SK-N-SH treated with all-trans-retinoic acid at 6 μM for 48 hours (cell line): ENCODE measurements at regions not wholly inside any gene's neighbourhood (a gene's known extent, or its start where the extent isn't known, plus 50 kb on each side); places are given as distances from the start of the nearest gene placed in this dataset.

Source experiments
- ATAC-seq: fragments of 200-7000 bp; cut with Tn5 transposase; 3 replicates; pipeline ENCODE4 v1.9.1; 2020; ENCODE audit warnings: mild to moderate bottlenecking, moderate library complexity
- ARNTL ChIP-seq: fragments of 450-650 bp; formaldehyde crosslinking; IDR thresholded peaks from 2 replicates; pipeline ENCODE4 v1.5.0; 2020; ENCODE audit warnings: low read depth, mild to moderate bottlenecking, moderate library complexity, borderline replicate concordance
- BACH2 ChIP-seq: fragments of 250-450 bp; sonication (Bioruptor Pico); IDR thresholded peaks from 2 replicates; pipeline ENCODE4 v1.9.0; 2021; ENCODE audit warnings: mild to moderate bottlenecking, borderline replicate concordance
- CREB5 ChIP-seq: fragments of 250-450 bp; sonication (Bioruptor Pico); IDR thresholded peaks from 2 replicates; pipeline ENCODE4 v1.5.1; 2020; ENCODE audit warnings: low read depth, mild to moderate bottlenecking, moderate library complexity
- CSDC2 ChIP-seq: fragments of 250-450 bp; sonication (Bioruptor Pico); IDR thresholded peaks from 2 replicates; pipeline ENCODE4 v1.5.0; 2020; ENCODE audit warnings: mild to moderate bottlenecking, moderate library complexity
- ESRRG ChIP-seq: fragments of 250-450 bp; sonication (Bioruptor Pico); IDR thresholded peaks from 2 replicates; pipeline ENCODE4 v1.6.1; 2021; ENCODE audit warnings: mild to moderate bottlenecking
- GLIS3 ChIP-seq: fragments of 250-450 bp; sonication (Bioruptor Pico); IDR thresholded peaks from 2 replicates; pipeline ENCODE4 v1.5.0; 2020; ENCODE audit warnings: mild to moderate bottlenecking, moderate library complexity
- ISL1 ChIP-seq: fragments of 250-450 bp; sonication (Bioruptor Pico); IDR thresholded peaks from 2 replicates; pipeline ENCODE4 v2.1.2; 2022; ENCODE audit warnings: mild to moderate bottlenecking, moderate library complexity
- OSR1 ChIP-seq: fragments of 250-450 bp; sonication (Bioruptor Pico); IDR thresholded peaks from 2 replicates; pipeline ENCODE4 v1.8.0; 2022; ENCODE audit warnings: moderate library complexity, mild to moderate bottlenecking, inconsistent platforms
- PATZ1 ChIP-seq: fragments of 250-450 bp; sonication (Bioruptor Pico); IDR thresholded peaks from 2 replicates; pipeline ENCODE4 v1.8.0; 2020; ENCODE audit warnings: mild to moderate bottlenecking, moderate library complexity, borderline replicate concordance
- POU6F1 ChIP-seq: fragments of 250-450 bp; sonication (Bioruptor Pico); IDR thresholded peaks from 2 replicates; pipeline ENCODE4 v1.8.0; 2021; ENCODE audit warnings: low read depth, mild to moderate bottlenecking, moderate library complexity, borderline replicate concordance
- RARB ChIP-seq: fragments of 250-450 bp; sonication (Bioruptor Pico); IDR thresholded peaks from 2 replicates; pipeline ENCODE4 v1.8.0; 2021; ENCODE audit warnings: mild to moderate bottlenecking, moderate library complexity
- SNAI2 ChIP-seq: fragments of 250-450 bp; sonication (Bioruptor Pico); IDR thresholded peaks from 2 replicates; pipeline ENCODE4 v1.5.0; 2020; ENCODE audit warnings: mild to moderate bottlenecking, moderate library complexity
- TCF4 ChIP-seq: fragments of 250-450 bp; sonication (Bioruptor Pico); IDR thresholded peaks from 2 replicates; pipeline ENCODE4 v1.8.0; 2021; ENCODE audit warnings: mild to moderate bottlenecking, moderate library complexity, borderline replicate concordance
- TOX ChIP-seq: fragments of 250-450 bp; sonication (Bioruptor Pico); IDR thresholded peaks from 2 replicates; pipeline ENCODE4 v1.8.0; 2021; ENCODE audit warnings: mild to moderate bottlenecking, moderate library complexity, borderline replicate concordance
- TSHZ2 ChIP-seq: fragments of 250-450 bp; sonication (Bioruptor Pico); IDR thresholded peaks from 2 replicates; pipeline ENCODE4 v1.5.0; 2020; ENCODE audit warnings: mild to moderate bottlenecking, moderate library complexity
- ZC3H10 ChIP-seq: fragments of 250-450 bp; sonication (Bioruptor Pico); IDR thresholded peaks from 2 replicates; pipeline ENCODE4 v1.5.1; 2021; ENCODE audit warnings: mild to moderate bottlenecking, moderate library complexity
- ZFP3 ChIP-seq: fragments of 250-450 bp; sonication (Bioruptor Pico); IDR thresholded peaks from 2 replicates; pipeline ENCODE4 v1.5.0; 2020; ENCODE audit warnings: mild to moderate bottlenecking, moderate library complexity
- ZFP30 ChIP-seq: fragments of 450-650 bp; formaldehyde crosslinking; IDR thresholded peaks from 2 replicates; pipeline ENCODE4 v1.5.0; 2022; ENCODE audit warnings: mild to moderate bottlenecking, moderate library complexity
- ZNF565 ChIP-seq: fragments of 450-650 bp; formaldehyde crosslinking; conservative IDR thresholded peaks from 2 replicates; pipeline ENCODE4 v1.5.0; 2020; ENCODE audit warnings: low read depth, mild to moderate bottlenecking, moderate library complexity
- ZNF70 ChIP-seq: fragments of 450-650 bp; formaldehyde crosslinking; IDR thresholded peaks from 2 replicates; pipeline ENCODE4 v1.5.0; 2020; ENCODE audit warnings: mild to moderate bottlenecking, moderate library complexity
- ZNF8 ChIP-seq: fragments of 450-650 bp; formaldehyde crosslinking; IDR thresholded peaks from 2 replicates; pipeline ENCODE4 v1.5.0; 2020; ENCODE audit warnings: mild to moderate bottlenecking, moderate library complexity

GRCh38 chr16:85337910-85338637 lies 225.8 kb upstream of the CIBAR2 start:
- TF ChIP-seq ZNF565 (no peak), ZNF8 (CRISPR knock-in tag) (no peak), ARNTL (CRISPR knock-in tag) (no peak), RARB (CRISPR knock-in tag) (no peak), ESRRG (no peak), SNAI2 (CRISPR knock-in tag) (no peak), OSR1 (CRISPR knock-in tag) (no peak), ISL1 (no peak), BACH2 (no peak), CREB5 (CRISPR knock-in tag) (no peak), GLIS3 (CRISPR knock-in tag) (no peak), PATZ1 (CRISPR knock-in tag) (no peak), CSDC2 (CRISPR knock-in tag) (no peak), ZFP30 (CRISPR knock-in tag) (no peak), ZNF70 (CRISPR knock-in tag) (no peak), TCF4 (CRISPR knock-in tag) (no peak), POU6F1 (no peak)
- no peak for ATAC-seq

GRCh38 chr16:85338638-85338982 lies 226.3 kb upstream of the CIBAR2 start:
- no peak for ATAC-seq
- TF ChIP-seq ESRRG (no peak), ZFP3 (CRISPR knock-in tag) (no peak), ZFP30 (CRISPR knock-in tag) (no peak), SNAI2 (CRISPR knock-in tag) (no peak), BACH2 (no peak), TSHZ2 (CRISPR knock-in tag) (no peak), ZC3H10 (CRISPR knock-in tag) (no peak), ZNF8 (CRISPR knock-in tag) (no peak), ARNTL (CRISPR knock-in tag) (no peak), GLIS3 (CRISPR knock-in tag) (no peak), PATZ1 (CRISPR knock-in tag) (no peak), TOX (no peak)
